PC-9 (cell line): ENCODE measurements at regions not wholly inside any gene's neighbourhood (a gene's known extent, or its start where the extent isn't known, plus 50 kb on each side); places are given as distances from the start of the nearest gene placed in this dataset.

Experiments used
- CTCF ChIP-seq: fragments of 200-600 bp; sonication (generic); conservative IDR thresholded peaks from 2 replicates; pipeline ENCODE4 v1.6.1; 2017; ENCODE audit warnings: mixed run types, antibody characterized with exemption, mild to moderate bottlenecking, moderate library complexity
- EZH2 ChIP-seq: fragments of 200-600 bp; sonication (generic); IDR thresholded peaks from 2 replicates; pipeline ENCODE4 v1.8.0; 2017; ENCODE audit warnings: antibody characterized with exemption, low read depth

- TF ChIP-seq CTCF (no peak), EZH2 (no peak)
Observed at GRCh38 chr18:28485210-28485801, 308.4 kb upstream of the CDH2 start.
